SK-N-SH treated with all-trans-retinoic acid at 6 μM for 48 hours (cell line): ENCODE measurements at regions not wholly inside any gene's neighbourhood (a gene's known extent, or its start where the extent isn't known, plus 50 kb on each side); places are given as distances from the start of the nearest gene placed in this dataset.

Source experiments
- ATAC-seq: fragments of 200-7000 bp; cut with Tn5 transposase; 3 replicates; pipeline ENCODE4 v1.9.1; 2020; ENCODE audit warnings: mild to moderate bottlenecking, moderate library complexity
- ARNTL ChIP-seq: fragments of 450-650 bp; formaldehyde crosslinking; IDR thresholded peaks from 2 replicates; pipeline ENCODE4 v1.5.0; 2020; ENCODE audit warnings: low read depth, mild to moderate bottlenecking, moderate library complexity, borderline replicate concordance
- BACH2 ChIP-seq: fragments of 250-450 bp; sonication (Bioruptor Pico); IDR thresholded peaks from 2 replicates; pipeline ENCODE4 v1.9.0; 2021; ENCODE audit warnings: mild to moderate bottlenecking, borderline replicate concordance
- CREB5 ChIP-seq: fragments of 250-450 bp; sonication (Bioruptor Pico); IDR thresholded peaks from 2 replicates; pipeline ENCODE4 v1.5.1; 2020; ENCODE audit warnings: low read depth, mild to moderate bottlenecking, moderate library complexity
- CSDC2 ChIP-seq: fragments of 250-450 bp; sonication (Bioruptor Pico); IDR thresholded peaks from 2 replicates; pipeline ENCODE4 v1.5.0; 2020; ENCODE audit warnings: mild to moderate bottlenecking, moderate library complexity
- CSRNP3 ChIP-seq: fragments of 250-450 bp; sonication (Bioruptor Pico); IDR thresholded peaks from 2 replicates; pipeline ENCODE4 v1.5.1; 2021; ENCODE audit warnings: mild to moderate bottlenecking, moderate library complexity
- ESRRG ChIP-seq: fragments of 250-450 bp; sonication (Bioruptor Pico); IDR thresholded peaks from 2 replicates; pipeline ENCODE4 v1.6.1; 2021; ENCODE audit warnings: mild to moderate bottlenecking
- GLIS3 ChIP-seq: fragments of 250-450 bp; sonication (Bioruptor Pico); IDR thresholded peaks from 2 replicates; pipeline ENCODE4 v1.5.0; 2020; ENCODE audit warnings: mild to moderate bottlenecking, moderate library complexity
- ISL1 ChIP-seq: fragments of 250-450 bp; sonication (Bioruptor Pico); IDR thresholded peaks from 2 replicates; pipeline ENCODE4 v2.1.2; 2022; ENCODE audit warnings: mild to moderate bottlenecking, moderate library complexity
- OSR1 ChIP-seq: fragments of 250-450 bp; sonication (Bioruptor Pico); IDR thresholded peaks from 2 replicates; pipeline ENCODE4 v1.8.0; 2022; ENCODE audit warnings: moderate library complexity, mild to moderate bottlenecking, inconsistent platforms
- PATZ1 ChIP-seq: fragments of 250-450 bp; sonication (Bioruptor Pico); IDR thresholded peaks from 2 replicates; pipeline ENCODE4 v1.8.0; 2020; ENCODE audit warnings: mild to moderate bottlenecking, moderate library complexity, borderline replicate concordance
- POU6F1 ChIP-seq: fragments of 250-450 bp; sonication (Bioruptor Pico); IDR thresholded peaks from 2 replicates; pipeline ENCODE4 v1.8.0; 2021; ENCODE audit warnings: low read depth, mild to moderate bottlenecking, moderate library complexity, borderline replicate concordance
- PPARA ChIP-seq: fragments of 250-450 bp; sonication (Bioruptor Pico); IDR thresholded peaks from 2 replicates; pipeline ENCODE4 v1.5.0; 2020; ENCODE audit warnings: mild to moderate bottlenecking, borderline replicate concordance
- RARB ChIP-seq: fragments of 250-450 bp; sonication (Bioruptor Pico); IDR thresholded peaks from 2 replicates; pipeline ENCODE4 v1.8.0; 2021; ENCODE audit warnings: mild to moderate bottlenecking, moderate library complexity
- SNAI2 ChIP-seq: fragments of 250-450 bp; sonication (Bioruptor Pico); IDR thresholded peaks from 2 replicates; pipeline ENCODE4 v1.5.0; 2020; ENCODE audit warnings: mild to moderate bottlenecking, moderate library complexity
- TCF4 ChIP-seq: fragments of 250-450 bp; sonication (Bioruptor Pico); IDR thresholded peaks from 2 replicates; pipeline ENCODE4 v1.8.0; 2021; ENCODE audit warnings: mild to moderate bottlenecking, moderate library complexity, borderline replicate concordance
- TOX ChIP-seq: fragments of 250-450 bp; sonication (Bioruptor Pico); IDR thresholded peaks from 2 replicates; pipeline ENCODE4 v1.8.0; 2021; ENCODE audit warnings: mild to moderate bottlenecking, moderate library complexity, borderline replicate concordance
- ZC3H10 ChIP-seq: fragments of 250-450 bp; sonication (Bioruptor Pico); IDR thresholded peaks from 2 replicates; pipeline ENCODE4 v1.5.1; 2021; ENCODE audit warnings: mild to moderate bottlenecking, moderate library complexity
- ZFP30 ChIP-seq: fragments of 450-650 bp; formaldehyde crosslinking; IDR thresholded peaks from 2 replicates; pipeline ENCODE4 v1.5.0; 2022; ENCODE audit warnings: mild to moderate bottlenecking, moderate library complexity
- ZNF565 ChIP-seq: fragments of 450-650 bp; formaldehyde crosslinking; conservative IDR thresholded peaks from 2 replicates; pipeline ENCODE4 v1.5.0; 2020; ENCODE audit warnings: low read depth, mild to moderate bottlenecking, moderate library complexity
- ZNF70 ChIP-seq: fragments of 450-650 bp; formaldehyde crosslinking; IDR thresholded peaks from 2 replicates; pipeline ENCODE4 v1.5.0; 2020; ENCODE audit warnings: mild to moderate bottlenecking, moderate library complexity
- ZNF8 ChIP-seq: fragments of 450-650 bp; formaldehyde crosslinking; IDR thresholded peaks from 2 replicates; pipeline ENCODE4 v1.5.0; 2020; ENCODE audit warnings: mild to moderate bottlenecking, moderate library complexity

- no peak for TF ChIP-seq TOX (CRISPR knock-in tag)
- TF ChIP-seq GLIS3 (CRISPR knock-in tag), result no peak
- TF ChIP-seq CREB5 (CRISPR knock-in tag), result no peak
- ATAC-seq, result no peak
These were observed 120.5 kb upstream of the ADAMTSL1 start for GRCh38 chr9:18353473-18353872.

GRCh38 chr9:18357321-18357720 is 116.6 kb upstream of the ADAMTSL1 start:
- no peak for TF ChIP-seq CSDC2
- no peak for TF ChIP-seq CREB5 (CRISPR knock-in tag)
- no peak for TF ChIP-seq ARNTL (CRISPR knock-in tag)
- no peak for TF ChIP-seq CSRNP3 (CRISPR knock-in tag)
- no peak for TF ChIP-seq GLIS3 (CRISPR knock-in tag)
- no peak for TF ChIP-seq ESRRG (CRISPR knock-in tag)
- no peak for TF ChIP-seq OSR1 (CRISPR knock-in tag)
- TF ChIP-seq BACH2, result no peak
- no peak for TF ChIP-seq ZNF70
- TF ChIP-seq ZC3H10 (CRISPR knock-in tag), result no peak
- no peak for TF ChIP-seq ZNF565 (CRISPR knock-in tag)
- ATAC-seq, result no peak

- ATAC-seq, result no peak
- TF ChIP-seq OSR1 (CRISPR knock-in tag), result no peak
- no peak for TF ChIP-seq ZFP30
These were observed 115.6 kb upstream of the ADAMTSL1 start for GRCh38 chr9:18358325-18358724.

- TF ChIP-seq POU6F1 (CRISPR knock-in tag), result no peak
- no peak for TF ChIP-seq TCF4
- TF ChIP-seq BACH2, result no peak
- TF ChIP-seq ZNF8 (CRISPR knock-in tag), result no peak
- no peak for TF ChIP-seq CSDC2
- no peak for TF ChIP-seq ZC3H10 (CRISPR knock-in tag)
- no peak for TF ChIP-seq ZNF70
- no peak for TF ChIP-seq RARB (CRISPR knock-in tag)
- TF ChIP-seq CREB5 (CRISPR knock-in tag), result no peak
- no peak for TF ChIP-seq ISL1 (CRISPR knock-in tag)
- TF ChIP-seq PATZ1 (CRISPR knock-in tag), result no peak
- TF ChIP-seq ESRRG (CRISPR knock-in tag), result no peak
- no peak for TF ChIP-seq GLIS3 (CRISPR knock-in tag)
- TF ChIP-seq CSRNP3 (CRISPR knock-in tag), result no peak
- TF ChIP-seq TOX (CRISPR knock-in tag), result no peak
- no peak for TF ChIP-seq SNAI2 (CRISPR knock-in tag)
- TF ChIP-seq PPARA (CRISPR knock-in tag), result no peak
- no peak for ATAC-seq
These were observed 114.6 kb upstream of the ADAMTSL1 start for GRCh38 chr9:18359335-18359734.
